GM18517 (cell line): ENCODE measurements at regions not wholly inside any gene's neighbourhood (a gene's known extent, or its start where the extent isn't known, plus 50 kb on each side); places are given as distances from the start of the nearest gene placed in this dataset.
A peak's percentile ranks its signal among the peaks of the same experiment; 100 is the strongest.
"Not testable (repeated sequence)": the region's sequence is repeated elsewhere in the genome, so short reads cannot be mapped to it uniquely, and the experiment has no call there.

Source experiments
- ATAC-seq: cut with Tn5 transposase; IDR thresholded peaks from one replicate; pipeline ENCODE4 v1.9.1; 2021; ENCODE audit warnings: mild to moderate bottlenecking, moderate library complexity; ENCODE audit not compliant: unreplicated experiment

DNA sequence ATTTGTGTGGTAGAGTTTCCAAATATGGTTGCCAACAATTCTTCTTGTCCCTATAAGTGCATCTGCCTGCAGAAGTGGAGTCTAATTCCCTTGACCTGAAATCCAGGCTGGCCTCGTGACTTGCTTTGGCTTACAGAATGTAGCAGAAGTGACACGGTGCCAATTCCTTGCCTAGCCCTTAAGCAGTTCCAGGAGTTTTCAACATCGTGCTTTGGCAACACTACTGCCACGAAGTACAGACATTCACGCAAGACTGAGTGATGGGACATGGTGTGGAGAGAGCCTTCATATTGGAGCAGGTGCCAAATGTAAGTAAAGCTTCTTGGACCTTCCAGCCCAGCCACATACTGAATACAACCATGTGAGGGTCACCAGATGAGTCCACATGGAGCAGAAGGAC, 92.9 kb upstream of the NEK6 start:
- no peak for ATAC-seq

GRCh38 chr9:124174433-124174832, 83.3 kb upstream of the NEK6 start:
- no peak for ATAC-seq

DNA sequence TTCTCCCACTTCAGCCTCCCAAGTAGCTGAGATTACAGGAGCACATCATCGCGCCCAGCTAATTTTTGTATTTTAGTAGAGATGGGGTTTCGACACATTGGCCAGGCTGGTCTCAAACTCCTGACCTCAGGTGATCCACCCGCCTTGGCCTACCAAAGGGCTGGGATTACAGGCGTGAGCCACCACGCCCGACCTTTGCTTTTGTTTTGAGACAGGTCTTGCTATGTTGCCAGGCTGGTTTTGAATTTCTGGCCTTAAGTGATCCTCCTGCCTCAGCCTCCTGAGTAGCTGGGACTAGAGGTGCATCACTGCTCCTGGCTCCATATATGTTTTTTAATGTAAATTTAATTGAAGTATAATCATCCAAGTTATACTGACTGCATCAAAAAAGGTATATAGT, 80.2 kb upstream of the NEK6 start:
- not testable (repeated sequence) for ATAC-seq

DNA sequence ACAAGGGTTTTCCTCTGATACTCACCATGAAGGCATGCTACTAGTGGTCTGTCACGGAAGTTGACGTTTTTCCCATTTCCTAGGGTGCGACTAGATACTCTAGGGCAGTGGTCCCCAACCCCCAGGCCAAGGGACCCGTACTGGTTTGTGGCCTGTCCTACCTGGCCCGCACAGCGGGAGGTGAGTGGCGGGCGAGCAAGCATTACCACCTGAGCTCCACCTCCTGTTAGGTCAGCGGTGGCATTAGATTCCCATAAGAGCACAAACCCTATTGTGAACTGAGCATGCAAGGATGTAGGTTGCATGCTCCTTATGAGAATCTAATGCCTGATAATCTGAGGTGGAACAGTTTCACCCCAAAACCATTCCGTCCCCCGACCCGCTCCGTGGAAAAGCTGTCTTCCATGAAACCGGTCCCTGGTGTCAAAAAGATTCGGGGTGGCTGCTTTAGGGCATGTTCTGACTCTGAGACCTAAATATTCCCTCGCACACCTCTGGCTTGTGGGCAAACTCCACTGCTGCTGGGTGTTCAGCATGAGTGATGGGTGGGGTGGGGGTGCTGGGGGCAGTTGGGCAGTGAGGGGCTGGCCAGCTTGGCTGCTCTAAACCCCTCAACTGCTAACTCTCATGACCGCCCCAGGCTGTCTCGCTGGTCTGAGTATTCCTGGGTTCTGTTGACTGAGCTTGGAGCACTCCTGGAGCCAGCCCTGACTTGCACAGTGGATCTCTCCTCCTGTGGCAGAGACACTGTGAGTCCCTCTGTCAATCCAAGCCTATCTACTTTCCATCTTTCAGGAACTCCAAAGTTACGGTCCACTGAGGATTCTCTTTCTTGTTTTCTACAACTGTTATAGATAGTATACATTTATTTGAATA, 78.3 kb upstream of the NEK6 start:
- no peak for ATAC-seq

DNA sequence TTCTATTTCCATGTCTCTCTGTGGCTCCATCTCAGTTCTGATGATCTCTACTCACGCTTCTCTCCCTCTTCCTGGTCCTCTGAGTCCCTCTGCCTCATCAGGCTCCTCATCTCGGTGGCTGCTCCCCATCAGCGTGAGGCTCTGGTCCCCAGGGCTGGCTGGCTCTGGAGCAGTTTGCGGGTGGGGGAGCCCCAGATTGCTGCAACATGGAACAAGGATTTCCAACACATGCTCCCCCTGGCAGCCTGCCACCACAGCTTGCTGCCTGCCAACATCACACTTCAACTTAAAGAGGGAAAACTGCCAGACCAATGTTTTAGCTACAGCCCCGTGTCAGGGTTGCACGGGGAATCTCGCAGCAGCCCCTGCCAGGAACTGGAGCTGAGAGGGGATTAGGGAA, 77.2 kb upstream of the NEK6 start:
- ATAC-seq, result no peak

DNA sequence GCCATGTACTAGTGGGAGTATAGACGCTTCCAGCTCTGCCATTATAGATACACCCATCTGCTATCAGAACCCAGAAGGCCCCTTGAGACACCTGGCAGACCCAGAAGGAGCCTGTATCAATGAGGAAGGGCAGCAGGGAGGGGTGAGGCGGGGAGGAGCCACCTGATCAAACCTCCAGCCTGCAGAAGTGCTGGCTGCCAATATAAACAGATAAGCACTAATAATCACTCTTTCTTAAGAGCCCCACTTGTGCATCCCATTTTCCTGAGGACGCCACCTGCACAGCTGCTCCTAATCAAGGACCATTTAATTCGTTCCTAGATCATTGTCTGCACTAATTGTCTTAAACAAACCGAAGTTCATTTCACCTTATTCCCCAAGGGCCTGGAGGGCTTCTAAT, 75.0 kb upstream of the NEK6 start:
- no peak for ATAC-seq

GRCh38 chr9:124183772-124184171, 74.0 kb upstream of the NEK6 start:
- ATAC-seq, result no peak

GRCh38 chr9:124185413-124185812, 72.3 kb upstream of the NEK6 start:
- ATAC-seq, result no peak

GRCh38 chr9:124187311-124187710, 70.4 kb upstream of the NEK6 start:
- no peak for ATAC-seq

DNA sequence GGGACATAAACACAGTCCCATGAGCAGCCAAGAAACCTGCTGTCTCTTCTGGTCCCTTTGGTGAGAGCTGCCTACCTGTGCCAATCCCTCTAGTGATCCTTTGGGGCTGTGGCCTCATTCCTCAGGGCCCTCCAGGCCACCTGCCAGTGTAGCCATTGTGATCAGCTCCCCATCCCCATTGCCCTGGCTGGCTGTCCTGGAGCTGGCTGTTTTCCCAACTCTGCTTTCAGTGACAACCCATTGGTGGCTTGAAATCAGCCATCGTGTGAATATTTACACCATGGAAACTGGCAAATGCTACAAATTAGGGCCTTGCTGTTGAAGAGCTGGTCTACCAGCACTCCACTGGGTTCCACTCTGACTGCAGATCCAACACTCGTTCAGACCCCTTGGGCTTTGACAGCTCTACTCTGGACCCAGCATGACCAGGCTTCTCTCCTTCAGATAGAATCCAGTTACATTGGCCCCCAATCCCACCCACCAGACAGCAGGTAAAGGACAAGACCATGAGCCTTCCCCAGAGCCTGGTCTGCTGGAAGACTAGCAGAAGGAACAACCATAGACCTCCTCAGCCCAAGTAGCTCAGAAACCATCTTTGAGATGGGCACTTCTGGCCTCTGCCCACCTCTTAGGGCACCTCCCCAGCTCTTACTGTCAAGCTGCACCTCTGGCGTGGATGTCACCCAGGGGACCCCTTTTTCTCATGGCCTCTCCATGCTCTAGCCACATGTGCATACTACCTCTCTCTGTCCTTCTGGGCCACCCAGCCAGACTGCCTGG, 69.2 kb upstream of the NEK6 start:
- ATAC-seq, result no peak

DNA sequence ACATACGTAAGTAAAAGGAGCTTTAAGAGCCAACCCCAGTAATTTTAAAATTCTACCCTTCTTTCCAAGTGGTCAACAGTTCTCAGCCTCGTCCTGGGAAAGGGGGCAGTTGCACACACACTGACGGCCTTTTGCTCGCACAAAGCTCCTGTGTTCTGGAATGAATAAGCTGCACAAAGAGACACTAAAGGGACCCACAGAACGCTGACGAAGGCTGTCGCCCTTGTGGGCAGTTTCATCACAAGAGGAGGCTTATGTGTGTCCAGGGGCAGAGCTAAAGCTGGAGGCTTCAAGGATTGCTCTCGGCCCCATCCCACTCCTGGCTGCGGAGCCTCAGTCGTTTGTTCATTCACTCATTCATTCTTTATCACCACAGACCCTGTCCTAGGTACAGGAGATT, 67.0 kb upstream of the NEK6 start:
- no peak for ATAC-seq

GRCh38 chr9:124191691-124192395, 65.9 kb upstream of the NEK6 start:
- no peak for ATAC-seq

DNA sequence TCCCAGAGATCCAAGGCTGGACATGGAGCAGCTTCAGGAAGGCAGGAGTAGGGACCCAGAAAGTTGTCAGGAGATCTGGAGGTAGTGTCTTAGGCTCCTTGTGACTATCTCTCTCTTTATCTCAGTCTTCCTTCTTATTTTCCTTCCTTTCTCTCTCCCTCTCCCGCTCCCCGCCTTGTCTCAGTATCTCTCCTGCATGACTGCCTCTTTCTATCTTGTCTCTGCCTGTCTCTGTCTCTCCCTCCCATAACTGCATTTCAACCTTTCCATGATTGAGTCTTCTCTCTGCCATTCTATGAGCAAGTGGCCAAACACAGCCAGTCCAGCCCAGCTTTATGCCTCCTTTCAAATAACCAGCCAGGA, 61.0 kb upstream of the NEK6 start:
- no peak for ATAC-seq

- ATAC-seq, result peak; percentile 65
Measured at GRCh38 chr9:124197177-124198095, 60.3 kb upstream of the NEK6 start.

DNA sequence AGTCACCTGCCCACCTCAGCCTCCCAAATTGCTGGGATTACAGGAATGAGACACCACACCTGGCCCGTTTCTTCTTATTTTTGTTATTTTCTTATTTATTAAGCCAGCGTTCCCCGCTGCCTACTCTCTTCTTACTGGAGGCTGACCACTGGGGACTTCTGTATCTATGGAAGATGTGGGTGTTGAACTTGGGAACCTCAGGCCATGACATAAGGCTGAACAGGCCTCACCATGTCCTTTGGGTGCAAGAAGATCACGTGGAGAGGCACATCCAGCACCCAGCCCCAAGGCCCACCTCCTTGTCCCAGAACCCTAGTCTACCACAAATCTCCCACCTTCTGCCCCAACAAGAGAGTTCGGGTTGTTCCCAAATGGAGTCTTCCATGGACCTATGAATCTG, 59.4 kb upstream of the NEK6 start:
- no peak for ATAC-seq

DNA sequence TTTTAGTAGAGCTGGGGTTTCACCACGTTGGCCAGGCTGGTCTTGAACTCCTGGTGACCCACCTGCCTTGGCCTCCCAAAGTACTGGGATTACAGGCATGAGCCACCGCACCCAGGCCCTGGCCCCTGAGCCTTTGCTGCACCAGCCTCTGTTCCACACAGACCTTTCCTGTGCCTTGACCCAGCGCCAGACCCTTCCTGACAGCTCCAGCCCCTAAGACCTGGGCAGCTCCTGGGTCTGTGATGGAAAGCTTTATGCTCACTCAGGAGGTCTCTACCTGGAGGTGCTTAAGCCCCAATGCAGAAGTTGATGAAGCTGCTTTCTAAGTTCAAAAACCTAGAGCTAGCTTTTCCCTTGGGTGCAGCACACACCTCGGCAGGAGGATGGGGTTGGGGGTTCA, 58.8 kb upstream of the NEK6 start:
- ATAC-seq, result no peak

DNA sequence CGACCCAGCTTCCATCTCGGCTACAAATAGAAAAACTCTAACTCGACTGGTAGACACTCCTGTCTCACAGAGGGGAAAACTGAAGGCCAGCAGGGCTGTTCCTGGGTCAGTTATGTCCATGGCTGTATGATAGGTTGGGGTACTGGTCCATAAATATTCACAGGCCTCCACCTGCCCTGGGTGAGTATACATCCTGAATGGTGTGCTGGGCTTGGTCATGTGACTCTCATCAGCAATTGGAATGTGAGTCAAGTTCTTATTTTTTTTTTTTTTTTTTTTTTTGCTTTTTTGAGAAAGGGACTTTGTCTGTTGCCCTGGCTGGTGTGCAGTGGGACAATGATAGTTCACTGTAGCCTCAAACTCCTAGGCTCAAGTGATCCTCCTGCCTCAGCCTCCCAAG, 58.3 kb upstream of the NEK6 start:
- no peak for ATAC-seq

GRCh38 chr9:124202447-124202971, 55.2 kb upstream of the NEK6 start:
- ATAC-seq, result peak; percentile 70

DNA sequence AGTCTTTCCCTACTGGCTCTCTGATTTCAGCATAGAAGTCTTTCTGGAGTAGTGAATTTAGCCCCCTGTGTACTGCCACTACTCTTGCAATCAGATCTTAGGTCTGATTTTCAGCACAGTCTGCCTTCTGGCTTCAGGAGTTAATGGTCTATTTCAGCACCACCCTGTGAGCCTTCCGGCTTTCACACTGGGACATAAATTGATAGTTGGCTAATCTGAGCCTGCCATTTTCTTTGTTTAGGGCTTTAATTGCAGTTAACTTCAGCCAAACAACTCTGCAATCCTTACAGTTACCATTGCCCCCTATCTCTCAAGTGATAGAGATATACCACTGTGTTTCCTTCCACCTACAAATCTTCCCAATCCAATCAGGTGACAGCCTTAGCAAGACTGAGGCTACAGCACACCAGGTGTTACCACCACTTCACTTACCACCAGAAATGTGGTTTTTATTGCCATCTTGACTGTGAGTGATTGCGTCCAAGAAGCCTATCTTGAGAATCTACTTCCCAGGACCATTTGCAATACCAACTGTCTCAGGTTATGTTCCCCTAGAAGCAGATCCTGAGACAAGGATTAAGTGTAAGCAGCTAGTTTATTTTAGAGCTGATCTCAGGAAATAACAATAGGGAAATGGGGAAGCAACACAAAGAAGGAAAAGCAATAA, 51.9 kb upstream of the NEK6 start:
- ATAC-seq, result no peak

DNA sequence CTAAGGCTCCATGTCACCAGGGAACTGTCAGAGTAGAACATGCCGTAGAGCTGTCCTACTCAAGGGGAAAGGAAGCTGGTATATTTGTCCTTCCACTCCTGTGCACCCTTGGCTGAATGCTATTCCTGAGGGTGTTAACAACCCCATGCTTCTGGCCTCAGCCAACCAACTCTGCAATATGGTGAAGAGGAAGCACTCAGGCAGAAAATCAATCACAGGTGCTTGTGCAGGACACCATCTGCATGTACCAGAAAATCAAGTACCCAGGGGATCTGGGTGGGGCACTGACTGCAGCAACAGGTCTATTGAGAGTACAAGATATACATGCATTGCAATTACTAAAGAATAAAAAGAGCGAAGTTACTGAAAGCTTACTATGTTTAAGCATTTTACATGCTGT, 51.4 kb upstream of the NEK6 start:
- no peak for ATAC-seq
